ENCODE measurements at regions not wholly inside any gene's neighbourhood (a gene's known extent, or its start where the extent isn't known, plus 50 kb on each side); places are given as distances from the start of the nearest gene placed in this dataset.

- no peak for TF ChIP-seq POLR2A (IDR thresholded peaks at IDR 0.05)
- no peak for TF ChIP-seq CTCF (IDR thresholded peaks at IDR 0.05)
- no peak for TF ChIP-seq EP300 (IDR thresholded peaks at IDR 0.05)
Observed at GRCh38 chr2:217393585-217394032, 533.7 kb upstream of the TNP1 start.
